Gastroesophageal sphincter (tissue), 4 donors: ENCODE measurements at regions not wholly inside any gene's neighbourhood (a gene's known extent, or its start where the extent isn't known, plus 50 kb on each side); places are given as distances from the start of the nearest gene placed in this dataset.
A peak's percentile ranks its signal among the peaks of the same experiment; 100 is the strongest.

Experiments used
- ATAC-seq: fragments of 150-250 bp; one replicate; pipeline ENCODE4 v1.9.1; 2016; ENCODE audit warnings: mild to moderate bottlenecking, moderate library complexity
- H3K27ac ChIP-seq, 4 donors: fragments of 200-600 bp; sonication (generic) in 3 of 4; 1 replicate in 3 of 4; 2 replicates in 1 of 4; pipeline ENCODE4 v1.5.1; 2016 to 2019
- H3K27me3 ChIP-seq: fragments of 200-600 bp; sonication (generic); one replicate; pipeline ENCODE4 v1.5.1; 2019
- H3K36me3 ChIP-seq, 2 donors: fragments of 200-600 bp; sonication (generic); one replicate each; pipeline ENCODE4 v1.5.1; 2019; ENCODE audit warnings: control low read depth in 1 of 2
- H3K4me1 ChIP-seq, 3 donors: fragments of 200-600 bp; sonication (generic); 1 replicate in 2 of 3; 2 replicates in 1 of 3; pipeline ENCODE4 v1.5.1; 2016 to 2019; ENCODE audit warnings: control low read depth in 2 of 3
- H3K4me3 ChIP-seq, 2 donors: fragments of 200-600 bp; sonication (generic); one replicate each; pipeline ENCODE4 v1.5.1; 2019; ENCODE audit warnings: mild to moderate bottlenecking in 1 of 2, moderate library complexity in 1 of 2
- H3K9me3 ChIP-seq, 3 donors: fragments of 200-600 bp; sonication (generic); one replicate each; pipeline ENCODE4 v1.5.1; 2017 to 2019; ENCODE audit warnings: control low read depth in 2 of 3
- EP300 ChIP-seq: sonication (generic); formaldehyde crosslinking; IDR thresholded peaks from one replicate; pipeline ENCODE4 v1.6.1; 2017; ENCODE audit warnings: antibody characterized with exemption, mild to moderate bottlenecking
- POLR2A ChIP-seq, 2 donors: fragments of 450-650 bp; IDR thresholded peaks; one replicate each; pipeline ENCODE4 v1.6.1; 2017; ENCODE audit warnings: antibody characterized with exemption in 2 of 2, mild to moderate bottlenecking in 2 of 2, moderate library complexity in 1 of 2
- POLR2AphosphoS5 ChIP-seq: sonication (generic); formaldehyde crosslinking; IDR thresholded peaks from one replicate; pipeline ENCODE4 v1.6.1; 2017; ENCODE audit warnings: antibody characterized with exemption
- WGBS, 2 donors: methylation state at CpG; one replicate each; pipeline ENCODE4 v1.1.5; 2018; ENCODE audit warnings: low coverage in 1 of 2; 5-methylcytosine and 5-hydroxymethylcytosine counted together
- TF ChIP-seq, protein P1 (sequence below), 4 experiments: fragments of 200-600 bp in 2 of 4; fragments of 450-650 bp in 2 of 4; sonication (generic) in 1 of 4; IDR thresholded peaks; one replicate each; pipeline ENCODE4 v1.5.1; 2017 to 2019; ENCODE audit warnings: antibody characterized with exemption in 4 of 4, mild to moderate bottlenecking in 2 of 4, moderate library complexity in 2 of 4

DNA sequence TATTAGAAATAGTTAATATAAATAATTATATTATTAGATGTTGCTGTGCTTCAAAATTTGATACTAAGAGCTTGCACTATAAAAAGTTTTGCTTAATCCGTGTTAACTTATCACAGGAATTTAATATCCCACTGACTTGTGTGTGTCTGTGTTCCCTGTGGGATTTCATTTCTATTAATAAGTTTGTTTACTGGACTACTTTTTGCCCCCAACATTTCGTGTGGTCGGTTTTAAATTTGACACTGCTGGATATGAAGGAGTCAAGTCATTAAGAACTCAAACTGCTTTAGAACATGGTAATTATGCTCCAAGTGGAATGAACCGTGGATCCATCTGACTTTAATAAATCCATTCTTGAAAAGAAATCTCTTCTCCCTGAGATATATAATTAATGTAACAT, 182.2 kb upstream of the NUDT4 start:
- WGBS, 2 donors, result 53 to 73% methylated on average over 4 of the region's 4 CpGs
- H3K27me3 ChIP-seq, result no peaks in the 10 kb centered on the region

DNA sequence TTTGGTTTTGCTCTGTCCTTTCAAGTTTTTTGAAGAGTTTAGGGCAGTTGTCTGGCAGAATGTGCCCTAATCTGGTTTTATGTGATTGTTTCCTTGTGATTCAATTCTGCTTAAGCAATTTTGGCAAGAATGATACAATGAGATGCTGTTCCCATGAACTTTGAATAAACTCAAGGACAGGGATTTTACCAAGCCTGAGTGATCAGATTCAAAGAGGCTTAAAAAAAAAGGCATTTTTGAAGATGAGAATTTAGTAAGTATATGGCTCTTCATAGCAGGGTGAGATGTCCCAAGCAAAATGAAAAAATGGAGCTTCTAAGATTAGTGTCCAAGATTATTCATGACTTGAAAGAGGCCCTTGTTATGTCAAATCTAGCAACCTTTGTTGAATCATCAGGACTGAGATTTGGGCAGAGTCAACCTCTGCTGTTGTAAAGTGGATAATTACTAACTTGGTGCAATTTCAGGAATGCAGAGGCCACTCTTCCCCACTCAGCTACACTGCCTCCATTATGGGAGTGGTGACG, 180.6 kb upstream of the NUDT4 start:
- no peak for ATAC-seq
- WGBS, 2 donors, result 50 to 71% methylated on average over 1 of the region's 1 CpG
- H3K36me3 ChIP-seq, result no peaks in the 10 kb centered on the region
- TF ChIP-seq POLR2AphosphoS5 (no peak), POLR2A (IDR thresholded peaks at IDR 0.05) (no peak), EP300 (no peak)
- TF ChIP-seq, protein P1, sequence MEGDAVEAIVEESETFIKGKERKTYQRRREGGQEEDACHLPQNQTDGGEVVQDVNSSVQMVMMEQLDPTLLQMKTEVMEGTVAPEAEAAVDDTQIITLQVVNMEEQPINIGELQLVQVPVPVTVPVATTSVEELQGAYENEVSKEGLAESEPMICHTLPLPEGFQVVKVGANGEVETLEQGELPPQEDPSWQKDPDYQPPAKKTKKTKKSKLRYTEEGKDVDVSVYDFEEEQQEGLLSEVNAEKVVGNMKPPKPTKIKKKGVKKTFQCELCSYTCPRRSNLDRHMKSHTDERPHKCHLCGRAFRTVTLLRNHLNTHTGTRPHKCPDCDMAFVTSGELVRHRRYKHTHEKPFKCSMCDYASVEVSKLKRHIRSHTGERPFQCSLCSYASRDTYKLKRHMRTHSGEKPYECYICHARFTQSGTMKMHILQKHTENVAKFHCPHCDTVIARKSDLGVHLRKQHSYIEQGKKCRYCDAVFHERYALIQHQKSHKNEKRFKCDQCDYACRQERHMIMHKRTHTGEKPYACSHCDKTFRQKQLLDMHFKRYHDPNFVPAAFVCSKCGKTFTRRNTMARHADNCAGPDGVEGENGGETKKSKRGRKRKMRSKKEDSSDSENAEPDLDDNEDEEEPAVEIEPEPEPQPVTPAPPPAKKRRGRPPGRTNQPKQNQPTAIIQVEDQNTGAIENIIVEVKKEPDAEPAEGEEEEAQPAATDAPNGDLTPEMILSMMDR (IDR thresholded peaks at IDR 0.05), result no peak
- no peak overlapping the region for H3K27ac ChIP-seq
- H3K27me3 ChIP-seq, result no peaks in the 10 kb centered on the region
- H3K4me3 ChIP-seq, result no peak overlapping the region
- H3K9me3 ChIP-seq, result no peaks in the 10 kb centered on the region
- peaks cover 0 to 19% (median 0%) of the 10 kb centered on the region in 3 donors for H3K4me1 ChIP-seq

More for the DNA sequence above, 182.2 kb upstream of the NUDT4 start:
- Histone ChIP-seq H3K4me1 (peaks cover 0 to 33% (median 6%) of the 10 kb centered on the region in 3 donors), H3K4me3 (no peak overlapping the region), H3K27ac (no peak overlapping the region), H3K9me3 (no peaks in the 10 kb centered on the region), H3K36me3 (no peaks in the 10 kb centered on the region)
- no peak for ATAC-seq
- TF ChIP-seq EP300, result no peak

DNA sequence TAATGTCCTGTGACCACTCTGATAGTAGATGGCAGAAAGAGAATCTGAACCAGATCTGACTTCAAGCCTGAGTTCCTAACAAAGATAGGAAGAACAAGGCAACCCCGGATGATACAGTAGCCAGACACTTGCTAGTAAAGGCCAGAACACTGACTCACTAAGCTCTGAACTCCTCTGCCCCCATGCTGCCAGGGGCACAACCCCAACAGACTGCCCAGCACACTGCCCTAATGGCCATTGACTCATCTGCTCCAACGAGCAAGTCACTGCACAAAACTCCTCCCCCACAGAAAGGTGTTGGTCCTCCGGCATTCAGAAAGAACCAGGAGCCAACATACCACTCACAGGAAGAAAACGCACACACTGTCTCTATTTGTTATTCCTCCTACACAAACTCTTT, 179.6 kb upstream of the NUDT4 start:
- no peak for ATAC-seq
- peak overlapping the region in 1 of 4 donors; percentile 10 for H3K27ac ChIP-seq
- H3K4me3 ChIP-seq, result no peak overlapping the region
- H3K9me3 ChIP-seq, result no peaks in the 10 kb centered on the region
- H3K36me3 ChIP-seq, result no peaks in the 10 kb centered on the region
- H3K4me1 ChIP-seq, result peaks cover 0 to 13% (median 0%) of the 10 kb centered on the region in 3 donors
- TF ChIP-seq, protein P1 (IDR thresholded peaks at IDR 0.05), result no peak
- TF ChIP-seq EP300, result no peak
- no peak for TF ChIP-seq POLR2AphosphoS5
- TF ChIP-seq POLR2A (IDR thresholded peaks at IDR 0.05), result no peak
- 19 to 54% methylated on average over 3 to 4 of the region's 4 CpGs for WGBS, 2 donors
- H3K27me3 ChIP-seq, result no peaks in the 10 kb centered on the region

DNA sequence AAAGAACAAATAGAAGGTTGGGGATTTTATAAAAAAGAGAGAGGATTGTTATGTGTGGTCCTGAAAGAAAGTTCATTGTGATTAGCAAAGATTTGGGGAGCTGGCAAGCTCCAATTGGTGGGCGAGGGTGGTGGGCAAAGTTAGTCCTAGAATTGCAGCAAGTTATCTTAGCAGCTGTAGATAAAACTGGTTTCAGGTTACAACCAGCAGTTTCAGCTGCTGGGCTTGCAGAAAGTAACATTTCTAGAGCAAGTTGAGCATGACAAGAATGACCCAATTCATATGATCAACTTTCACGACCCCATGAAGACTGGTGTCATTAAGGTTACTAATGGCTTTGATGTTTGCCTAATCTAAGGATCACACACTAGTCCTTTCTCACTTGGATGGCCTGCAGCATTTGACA, 177.9 kb upstream of the NUDT4 start:
- Histone ChIP-seq H3K27me3 (no peaks in the 10 kb centered on the region), H3K4me1 (peaks cover 0 to 13% (median 0%) of the 10 kb centered on the region in 3 donors), H3K27ac (no peak overlapping the region), H3K9me3 (no peaks in the 10 kb centered on the region), H3K4me3 (no peak overlapping the region), H3K36me3 (no peaks in the 10 kb centered on the region)
- TF ChIP-seq, protein P1 (IDR thresholded peaks at IDR 0.05), result no peak
- TF ChIP-seq EP300 (no peak), POLR2AphosphoS5 (no peak), POLR2A (IDR thresholded peaks at IDR 0.05) (no peak)
- 41 to 72% methylated on average over 2 of the region's 2 CpGs for WGBS, 2 donors
- ATAC-seq, result no peak

DNA sequence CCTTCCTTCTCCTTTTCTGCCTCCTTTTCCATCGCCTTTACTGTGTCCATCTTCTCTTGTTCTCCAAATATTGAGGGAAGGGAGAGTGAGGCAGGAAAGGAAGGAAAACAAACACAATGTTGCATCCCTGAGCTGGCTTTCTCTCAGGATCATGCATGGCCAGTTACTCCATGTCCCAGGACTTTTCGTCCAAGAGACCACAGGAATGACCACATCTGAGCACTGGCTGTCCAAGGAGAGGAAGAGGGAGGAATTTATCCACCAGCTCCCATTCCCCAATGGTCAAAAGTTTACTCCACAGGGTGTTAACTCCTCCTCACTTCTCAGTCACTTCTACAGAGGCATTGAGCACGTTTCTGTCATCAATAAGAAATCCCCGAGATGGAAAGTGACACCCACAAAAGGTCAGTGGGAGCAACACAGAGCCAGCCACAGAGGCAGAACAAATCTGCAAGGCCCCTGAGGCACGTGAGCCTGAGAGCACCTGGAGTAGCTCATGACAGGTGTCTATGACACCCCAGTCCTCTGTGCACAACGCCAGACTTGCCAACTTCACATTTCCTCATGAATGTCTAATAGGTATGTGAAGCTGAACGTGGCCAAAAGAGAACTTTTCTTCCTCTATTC, 177.3 kb upstream of the NUDT4 start:
- peaks cover 0 to 13% (median 0%) of the 10 kb centered on the region in 3 donors for H3K4me1 ChIP-seq
- whole genome bisulfite sequencing, 2 donors, result 73 to 100% methylated on average over 2 to 5 of the region's 7 CpGs
- H3K4me3 ChIP-seq, result no peak overlapping the region
- H3K27ac ChIP-seq, result no peak overlapping the region
- ATAC-seq, result no peak
- H3K9me3 ChIP-seq, result no peaks in the 10 kb centered on the region
- no peaks in the 10 kb centered on the region for H3K27me3 ChIP-seq
- TF ChIP-seq, protein P1 (IDR thresholded peaks at IDR 0.05), result no peak
- no peak for TF ChIP-seq POLR2A (IDR thresholded peaks at IDR 0.05)
- TF ChIP-seq EP300, result no peak
- TF ChIP-seq POLR2AphosphoS5, result no peak
- H3K36me3 ChIP-seq, result no peaks in the 10 kb centered on the region
